SU-DHL-6 (cell line): ENCODE measurements at regions not wholly inside any gene's neighbourhood (a gene's known extent, or its start where the extent isn't known, plus 50 kb on each side); places are given as distances from the start of the nearest gene placed in this dataset.

Experiments used
- H2AFZ ChIP-seq: fragments of 200-600 bp; sonication (generic); 2 replicates; pipeline ENCODE4 v1.6.1; 2014; ENCODE audit warnings: low read depth, mild to moderate bottlenecking, moderate library complexity, mixed read lengths, antibody characterized with exemption, low read length; ENCODE audit not compliant: severe bottlenecking
- H3F3A ChIP-seq: fragments of 200-600 bp; shearing (Covaris generic); 2 replicates; pipeline ENCODE4 v1.6.0; 2016; ENCODE audit warnings: antibody characterized with exemption, mild to moderate bottlenecking; ENCODE audit not compliant: insufficient read depth
- H3K27ac ChIP-seq: fragments of 200-600 bp; sonication (generic); 2 replicates; pipeline ENCODE4 v1.5.1; 2016; ENCODE audit warnings: low read depth, mild to moderate bottlenecking, low read length, moderate library complexity, mixed read lengths
- H3K27me3 ChIP-seq: fragments of 200-600 bp; sonication (generic), shearing (Covaris generic); 2 replicates; pipeline ENCODE4 v1.6.0; 2014; ENCODE audit warnings: mild to moderate bottlenecking, low read length
- H3K36me3 ChIP-seq: fragments of 200-600 bp; sonication (generic); 2 replicates; pipeline ENCODE4 v1.6.1; 2014; ENCODE audit warnings: mild to moderate bottlenecking, low read length, mixed read lengths
- H3K4me2 ChIP-seq: fragments of 300-600, 200-600 bp; shearing (Covaris generic), sonication (generic); 2 replicates; pipeline ENCODE4 v1.6.0; 2014; ENCODE audit warnings: low read length, low read depth, mild to moderate bottlenecking; ENCODE audit not compliant: poor library complexity, severe bottlenecking
- H3K4me3 ChIP-seq: fragments of 200-600 bp; sonication (generic); 2 replicates; pipeline ENCODE4 v1.5.1; 2014; ENCODE audit warnings: antibody characterized with exemption, low read length, mild to moderate bottlenecking, mixed read lengths; ENCODE audit not compliant: insufficient read depth, poor library complexity, severe bottlenecking
- H3K79me2 ChIP-seq: fragments of 200-600 bp; sonication (generic); 2 replicates; pipeline ENCODE4 v1.6.1; 2014; ENCODE audit warnings: mild to moderate bottlenecking, low read length, moderate library complexity; ENCODE audit not compliant: insufficient read depth
- H3K9ac ChIP-seq: fragments of 200-600 bp; sonication (generic); 2 replicates; pipeline ENCODE4 v1.7.0; 2014; ENCODE audit warnings: mild to moderate bottlenecking, low read length
- H3K9me2 ChIP-seq: fragments of 200-600 bp; sonication (generic); replicated peaks from 2 replicates; pipeline ENCODE4 v1.6.1; 2014; ENCODE audit warnings: low read length; ENCODE audit not compliant: insufficient read depth
- H3K9me3 ChIP-seq: fragments of 200-600 bp; sonication (generic); 2 replicates; pipeline ENCODE4 v1.6.1; 2014; ENCODE audit warnings: low read length, mixed read lengths; ENCODE audit not compliant: insufficient read depth
- H4K20me1 ChIP-seq: fragments of 200-600 bp; sonication (generic); 2 replicates; pipeline ENCODE4 v1.6.1; 2014; ENCODE audit warnings: low read depth, mild to moderate bottlenecking, antibody characterized with exemption, low read length, moderate library complexity, mixed read lengths
- EZH2phosphoT487 ChIP-seq: fragments of 200-600 bp; sonication (generic), shearing (Covaris generic); conservative IDR thresholded peaks from 2 replicates; pipeline ENCODE4 v1.6.1; 2018; ENCODE audit warnings: mild to moderate bottlenecking, antibody characterized with exemption, low read length, moderate library complexity, mixed read lengths
- TF ChIP-seq, protein P1 (sequence below): fragments of 200-600 bp; sonication (generic); IDR thresholded peaks from one replicate; pipeline ENCODE4 v1.5.1; 2017; ENCODE audit warnings: antibody characterized with exemption, mild to moderate bottlenecking, low read length, moderate library complexity; ENCODE audit not compliant: insufficient read depth, poor library complexity, severe bottlenecking

- Histone ChIP-seq H3K9me3 (no peaks in the 10 kb centered on the region), H3K4me2 (no peak overlapping the region), H3K9me2 (no peaks in the 10 kb centered on the region), H3K4me3 (no peak overlapping the region), H2AFZ (no peak overlapping the region), H3K9ac (no peak overlapping the region), H3K79me2 (no peaks in the 10 kb centered on the region), H3F3A (no peaks in the 10 kb centered on the region), H4K20me1 (no peaks in the 10 kb centered on the region), H3K27ac (no peak overlapping the region), H3K27me3 (no peaks in the 10 kb centered on the region), H3K36me3 (no peaks in the 10 kb centered on the region)
- TF ChIP-seq EZH2phosphoT487: no peak
- TF ChIP-seq, protein P1, sequence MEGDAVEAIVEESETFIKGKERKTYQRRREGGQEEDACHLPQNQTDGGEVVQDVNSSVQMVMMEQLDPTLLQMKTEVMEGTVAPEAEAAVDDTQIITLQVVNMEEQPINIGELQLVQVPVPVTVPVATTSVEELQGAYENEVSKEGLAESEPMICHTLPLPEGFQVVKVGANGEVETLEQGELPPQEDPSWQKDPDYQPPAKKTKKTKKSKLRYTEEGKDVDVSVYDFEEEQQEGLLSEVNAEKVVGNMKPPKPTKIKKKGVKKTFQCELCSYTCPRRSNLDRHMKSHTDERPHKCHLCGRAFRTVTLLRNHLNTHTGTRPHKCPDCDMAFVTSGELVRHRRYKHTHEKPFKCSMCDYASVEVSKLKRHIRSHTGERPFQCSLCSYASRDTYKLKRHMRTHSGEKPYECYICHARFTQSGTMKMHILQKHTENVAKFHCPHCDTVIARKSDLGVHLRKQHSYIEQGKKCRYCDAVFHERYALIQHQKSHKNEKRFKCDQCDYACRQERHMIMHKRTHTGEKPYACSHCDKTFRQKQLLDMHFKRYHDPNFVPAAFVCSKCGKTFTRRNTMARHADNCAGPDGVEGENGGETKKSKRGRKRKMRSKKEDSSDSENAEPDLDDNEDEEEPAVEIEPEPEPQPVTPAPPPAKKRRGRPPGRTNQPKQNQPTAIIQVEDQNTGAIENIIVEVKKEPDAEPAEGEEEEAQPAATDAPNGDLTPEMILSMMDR: no peak
Observed at GRCh38 chr2:234164493-234165413, 114.3 kb downstream of the SPP2 start.

DNA sequence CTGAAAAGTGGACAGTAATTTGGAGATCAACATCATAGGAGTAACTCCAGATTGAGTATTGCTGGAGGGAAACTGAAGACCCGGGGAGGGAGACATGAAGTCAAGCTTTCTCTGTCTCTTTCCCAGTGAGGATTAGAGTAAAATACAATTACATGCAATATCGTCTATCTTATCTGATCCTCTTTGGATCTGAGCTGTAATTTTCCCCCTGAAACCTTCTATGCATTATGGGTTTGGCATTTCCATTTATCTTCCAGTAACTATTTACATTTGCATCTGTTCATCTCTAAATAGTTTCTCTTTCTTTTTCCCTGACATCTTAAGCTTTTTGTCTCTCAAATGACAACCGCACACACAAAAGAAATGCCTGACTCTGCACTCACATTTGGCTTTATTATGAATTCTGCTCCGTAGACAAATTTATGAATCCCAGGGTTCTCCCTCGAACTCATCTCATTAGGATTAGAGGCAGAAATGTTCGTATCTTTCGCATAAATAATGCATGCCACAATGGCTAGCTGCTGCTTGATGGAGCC lies 113.1 kb downstream of the SPP2 start:
- H3K9me2 ChIP-seq: no peaks in the 10 kb centered on the region
- no peaks in the 10 kb centered on the region for H3K27me3 ChIP-seq
- no peak overlapping the region for H3K4me3 ChIP-seq
- H3F3A ChIP-seq: no peaks in the 10 kb centered on the region
- no peaks in the 10 kb centered on the region for H3K79me2 ChIP-seq
- no peak overlapping the region for H3K27ac ChIP-seq
- H3K36me3 ChIP-seq: no peaks in the 10 kb centered on the region
- H3K4me2 ChIP-seq: no peak overlapping the region
- H3K9ac ChIP-seq: no peak overlapping the region
- H3K9me3 ChIP-seq: no peaks in the 10 kb centered on the region
- no peak for TF ChIP-seq EZH2phosphoT487
- no peaks in the 10 kb centered on the region for H4K20me1 ChIP-seq
- H2AFZ ChIP-seq: no peak overlapping the region

DNA sequence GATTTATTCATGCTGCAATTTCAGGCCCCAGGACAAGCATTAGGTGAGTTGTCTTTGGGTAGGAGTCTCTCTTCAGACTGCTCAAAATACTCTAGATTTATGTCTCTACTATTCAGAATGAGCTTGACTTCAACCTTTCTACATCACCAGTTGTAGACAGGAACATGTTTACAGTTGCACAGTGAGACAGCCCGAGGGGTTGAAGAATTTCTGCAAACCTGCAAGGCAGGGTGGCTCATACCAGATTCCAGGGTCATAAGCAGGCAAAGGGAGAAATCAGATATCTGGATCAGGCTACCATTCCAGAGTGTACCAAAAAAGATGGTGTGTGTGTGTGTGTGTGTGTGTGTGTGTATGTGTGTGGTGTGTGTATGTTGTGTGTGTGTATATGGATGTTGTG lies 112.4 kb downstream of the SPP2 start:
- Histone ChIP-seq H4K20me1 (no peaks in the 10 kb centered on the region), H3K27me3 (no peaks in the 10 kb centered on the region), H3K9me3 (no peaks in the 10 kb centered on the region), H3K9ac (no peak overlapping the region), H3K9me2 (no peaks in the 10 kb centered on the region), H3K4me2 (no peak overlapping the region), H3K36me3 (no peaks in the 10 kb centered on the region), H3K79me2 (no peaks in the 10 kb centered on the region), H3F3A (no peaks in the 10 kb centered on the region), H3K4me3 (no peak overlapping the region), H3K27ac (no peak overlapping the region), H2AFZ (no peak overlapping the region)
- TF ChIP-seq EZH2phosphoT487: no peak
- TF ChIP-seq, protein P1: no peak

DNA sequence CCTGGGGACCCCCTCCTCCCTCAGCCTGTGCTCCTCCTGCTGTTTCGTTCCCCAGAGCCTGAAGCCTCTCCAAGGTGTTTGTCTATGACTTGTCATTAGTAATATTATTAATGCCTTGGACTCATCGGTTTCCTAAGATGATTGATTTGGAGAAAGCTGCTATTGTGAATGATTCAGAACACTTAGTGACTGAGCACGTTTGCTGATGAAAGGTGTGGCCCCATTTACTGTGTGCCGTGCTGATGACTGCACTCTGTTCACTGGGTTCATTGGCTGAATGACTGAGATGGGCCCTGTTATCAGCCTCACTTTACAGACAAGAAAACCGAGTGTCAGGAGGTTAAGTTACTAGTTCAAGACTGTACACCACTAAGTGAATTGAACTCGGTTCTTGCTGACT lies 111.4 kb downstream of the SPP2 start:
- no peaks in the 10 kb centered on the region for H3K79me2 ChIP-seq
- H3K27me3 ChIP-seq: no peaks in the 10 kb centered on the region
- H3K27ac ChIP-seq: no peak overlapping the region
- H2AFZ ChIP-seq: no peak overlapping the region
- no peak for TF ChIP-seq EZH2phosphoT487
- no peaks in the 10 kb centered on the region for H3F3A ChIP-seq
- H4K20me1 ChIP-seq: no peaks in the 10 kb centered on the region
- no peak overlapping the region for H3K4me3 ChIP-seq
- H3K9me3 ChIP-seq: no peaks in the 10 kb centered on the region
- H3K9me2 ChIP-seq: no peaks in the 10 kb centered on the region
- H3K9ac ChIP-seq: no peak overlapping the region
- H3K4me2 ChIP-seq: no peak overlapping the region
- H3K36me3 ChIP-seq: no peaks in the 10 kb centered on the region
